ENCODE measurements at regions not wholly inside any gene's neighbourhood (a gene's known extent, or its start where the extent isn't known, plus 50 kb on each side); places are given as distances from the start of the nearest gene placed in this dataset.

GRCh38 chr4:136643416-136643815 is 888.9 kb downstream of the PCDH18 start:
- FAIRE-seq, result no peak
- no peak overlapping the region for H3K4me2 ChIP-seq
- H3K9me3 ChIP-seq, result no peaks in the 10 kb centered on the region
- ChIA-PET CTCF (no interaction called here), POLR2A (no interaction called here)
- no peak overlapping the region for H3K27ac ChIP-seq
- WGBS (ENCODE audit: missing lambda C conversion rate), result 30% methylated on average over 2 of the region's 2 CpGs
- no peak for DNase-seq (ENCODE audit: low read depth in 1 of 2, low spot score in 1 of 2)
- H3K4me3 ChIP-seq, result no peak overlapping the region
- H3K4me1 ChIP-seq, result no peaks in the 10 kb centered on the region
- TF ChIP-seq EP300 (IDR thresholded peaks at IDR 0.05), result no peak
- TF ChIP-seq MAFK (IDR thresholded peaks at IDR 0.05; ENCODE audit: partially characterized antibody), result no peak
- no peak for TF ChIP-seq CHD4 (IDR thresholded peaks at IDR 0.05; ENCODE audit: borderline replicate concordance)
- no peak for TF ChIP-seq TFCP2L1 (CRISPR knock-in tag; IDR thresholded peaks at IDR 0.05)
- TF ChIP-seq MYC (IDR thresholded peaks at IDR 0.05; ENCODE audit: borderline replicate concordance, low read length), result no peak
- TF ChIP-seq HOXB5 (CRISPR knock-in tag; IDR thresholded peaks at IDR 0.05), result no peak
- no peak for TF ChIP-seq PHF8 (IDR thresholded peaks at IDR 0.05; ENCODE audit: borderline replicate concordance, low read depth)
- no peak for TF ChIP-seq ZSCAN20 (CRISPR knock-in tag; IDR thresholded peaks at IDR 0.05)
- TF ChIP-seq GATA3 (IDR thresholded peaks at IDR 0.05; ENCODE audit: borderline replicate concordance), result no peak
- TF ChIP-seq HEYL (CRISPR knock-in tag; IDR thresholded peaks at IDR 0.05), result no peak
- no peak for TF ChIP-seq ZFP36 (IDR thresholded peaks at IDR 0.05; ENCODE audit: borderline replicate concordance, partially characterized antibody)
- no peak for TF ChIP-seq SREBF2 (IDR thresholded peaks at IDR 0.05)
- no peak for TF ChIP-seq REST (IDR thresholded peaks at IDR 0.05)
- TF ChIP-seq RARB (CRISPR knock-in tag; IDR thresholded peaks at IDR 0.05), result no peak
- TF ChIP-seq FOSL2 (IDR thresholded peaks at IDR 0.05), result no peak
- TF ChIP-seq FOSL2 (CRISPR knock-in tag; IDR thresholded peaks at IDR 0.05), result no peak
- no peak for TF ChIP-seq POLR2A (IDR thresholded peaks at IDR 0.05; ENCODE audit: low read length)
- TF ChIP-seq E2F6 (IDR thresholded peaks at IDR 0.05; ENCODE audit: borderline replicate concordance, low read depth), result no peak
- no peak for TF ChIP-seq CBX2 (IDR thresholded peaks at IDR 0.05; ENCODE audit: borderline replicate concordance, low read depth)
- no peak for ATAC-seq

GRCh38 chr4:136637071-136637777 is 895.1 kb downstream of the PCDH18 start:
- Histone ChIP-seq H3K27ac (no peak overlapping the region), H3K9me3 (no peaks in the 10 kb centered on the region), H3K4me2 (no peak overlapping the region), H3K4me1 (no peaks in the 10 kb centered on the region), H3K4me3 (no peak overlapping the region)
- ATAC-seq (peak in 1 of 2 experiments; percentile 55; a peak in 1 of 6 replicates), DNase-seq (ENCODE audit: low read depth in 1 of 2, low spot score in 1 of 2) (peak in 1 of 2 experiments; percentile 11), FAIRE-seq (no peak)
- TF ChIP-seq RAD21 (conservative IDR thresholded peaks at IDR 0.05 in 1 of 2, IDR thresholded peaks at IDR 0.05 in 1 of 2) (0 out of 5 replicates have a peak, but pooled peaks of 1 of the 2 experiments have one; percentile 15), SMC3 (IDR thresholded peaks at IDR 0.05) (peak; percentile 15; the same call in 1 of the 3 replicates), CTCF (IDR thresholded peaks at IDR 0.05) (peak; percentile 39), ELK1 (IDR thresholded peaks at IDR 0.05; ENCODE audit: low read depth, low read length) (no peak), EHMT2 (IDR thresholded peaks at IDR 0.05; ENCODE audit: low read depth) (no peak)
- ChIA-PET CTCF (no interaction called here), POLR2A (no interaction called here)
- WGBS (ENCODE audit: missing lambda C conversion rate), result 44% methylated on average over 9 of the region's 9 CpGs

Data from A549 (cell line).